Thoracic aorta (tissue), 2 donors: ENCODE measurements at regions not wholly inside any gene's neighbourhood (a gene's known extent, or its start where the extent isn't known, plus 50 kb on each side); places are given as distances from the start of the nearest gene placed in this dataset.
A peak's percentile ranks its signal among the peaks of the same experiment; 100 is the strongest.

Experiments
- ATAC-seq: fragments of 150-250 bp; one replicate; pipeline ENCODE4 v1.8.0; 2017; ENCODE audit warnings: low read depth; ENCODE audit not compliant: insufficient number of reproducible peaks, low FRiP score
- DNase-seq: peaks from one replicate; pipeline ENCODE4 v3.0.0-alpha.2; 2020; ENCODE audit warnings: low spot score
- H3K27ac ChIP-seq, 2 donors: fragments of 200-600 bp; sonication (generic); 1 replicate in 1 of 2; 2 replicates in 1 of 2; pipeline ENCODE4 v1.5.1; 2016; ENCODE audit warnings: mild to moderate bottlenecking in 2 of 2, moderate library complexity in 2 of 2
- H3K27me3 ChIP-seq: fragments of 200-600 bp; sonication (generic); replicated peaks from 2 replicates; pipeline ENCODE4 v1.6.0; 2016; ENCODE audit warnings: mild to moderate bottlenecking; ENCODE audit not compliant: insufficient read depth
- H3K36me3 ChIP-seq: fragments of 200-600 bp; sonication (generic); one replicate; pipeline ENCODE4 v1.5.1; 2016
- H3K4me1 ChIP-seq, 2 donors: fragments of 200-600 bp; sonication (generic); 1 replicate in 1 of 2; 2 replicates in 1 of 2; pipeline versions ENCODE4 v1.5.1 to v1.6.0; 2016; ENCODE audit warnings: low read depth in 2 of 2, mild to moderate bottlenecking in 1 of 2; ENCODE audit not compliant: control insufficient read depth in 1 of 2
- H3K4me3 ChIP-seq: fragments of 200-600 bp; sonication (generic); 2 replicates; pipeline ENCODE4 v1.5.1; 2016; ENCODE audit warnings: mild to moderate bottlenecking
- H3K9me3 ChIP-seq: fragments of 200-600 bp; sonication (generic); 2 replicates; pipeline ENCODE4 v1.5.1; 2016
- TF ChIP-seq, protein P1 (sequence below): fragments of 200-600 bp; sonication (generic); IDR thresholded peaks from one replicate; pipeline ENCODE4 v1.5.1; 2019; ENCODE audit warnings: antibody characterized with exemption

DNA sequence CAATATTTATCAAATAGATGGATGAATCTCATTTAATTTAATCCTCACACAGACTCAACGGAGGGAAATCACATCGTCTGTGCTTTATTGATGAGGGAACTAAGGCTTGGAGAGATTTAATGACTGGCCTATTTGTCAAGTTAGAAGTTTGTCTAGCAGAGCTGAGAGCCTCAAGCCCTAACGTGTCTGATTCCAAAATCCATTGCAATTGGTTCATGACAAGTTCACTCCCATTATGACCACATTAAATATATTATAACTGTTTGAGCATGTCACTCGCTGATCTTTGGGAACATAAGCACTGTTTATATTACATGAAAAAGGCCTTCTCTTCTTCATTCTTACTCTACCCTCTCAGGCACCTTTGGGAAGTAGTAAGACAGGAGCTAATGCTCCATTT is 89.4 kb upstream of the SIRPA start:
- H3K4me3 ChIP-seq, result no peak overlapping the region
- no peak for ATAC-seq
- H3K27ac ChIP-seq, result no peak overlapping the region
- no peaks in the 10 kb centered on the region for H3K27me3 ChIP-seq
- no peaks in the 10 kb centered on the region for H3K9me3 ChIP-seq
- peaks cover 21 to 38% of the 10 kb centered on the region in 2 donors for H3K4me1 ChIP-seq
- no peaks in the 10 kb centered on the region for H3K36me3 ChIP-seq
- TF ChIP-seq, protein P1, sequence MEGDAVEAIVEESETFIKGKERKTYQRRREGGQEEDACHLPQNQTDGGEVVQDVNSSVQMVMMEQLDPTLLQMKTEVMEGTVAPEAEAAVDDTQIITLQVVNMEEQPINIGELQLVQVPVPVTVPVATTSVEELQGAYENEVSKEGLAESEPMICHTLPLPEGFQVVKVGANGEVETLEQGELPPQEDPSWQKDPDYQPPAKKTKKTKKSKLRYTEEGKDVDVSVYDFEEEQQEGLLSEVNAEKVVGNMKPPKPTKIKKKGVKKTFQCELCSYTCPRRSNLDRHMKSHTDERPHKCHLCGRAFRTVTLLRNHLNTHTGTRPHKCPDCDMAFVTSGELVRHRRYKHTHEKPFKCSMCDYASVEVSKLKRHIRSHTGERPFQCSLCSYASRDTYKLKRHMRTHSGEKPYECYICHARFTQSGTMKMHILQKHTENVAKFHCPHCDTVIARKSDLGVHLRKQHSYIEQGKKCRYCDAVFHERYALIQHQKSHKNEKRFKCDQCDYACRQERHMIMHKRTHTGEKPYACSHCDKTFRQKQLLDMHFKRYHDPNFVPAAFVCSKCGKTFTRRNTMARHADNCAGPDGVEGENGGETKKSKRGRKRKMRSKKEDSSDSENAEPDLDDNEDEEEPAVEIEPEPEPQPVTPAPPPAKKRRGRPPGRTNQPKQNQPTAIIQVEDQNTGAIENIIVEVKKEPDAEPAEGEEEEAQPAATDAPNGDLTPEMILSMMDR, result no peak
- no peak for DNase-seq

DNA sequence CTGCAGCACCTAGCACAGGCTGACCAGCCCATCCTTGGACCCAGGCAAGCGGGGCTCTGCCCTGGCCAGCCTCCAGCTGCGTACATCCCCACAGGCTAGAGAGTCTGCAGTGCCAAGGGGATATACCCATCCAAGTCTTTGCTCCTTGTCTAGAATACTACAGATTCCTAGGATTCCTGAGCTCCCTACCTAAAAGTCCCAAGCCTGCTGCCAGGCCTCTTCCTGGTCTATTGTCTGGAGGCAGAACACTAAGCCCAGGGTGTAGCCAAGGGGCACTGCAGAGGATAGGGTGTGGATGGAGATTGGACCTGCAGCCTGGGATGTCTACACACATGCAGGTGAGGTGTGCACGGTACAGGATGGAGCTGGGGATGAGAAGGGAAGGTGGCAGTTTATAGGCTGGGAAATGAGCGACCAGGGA is 90.0 kb upstream of the SIRPA start:
- DNase-seq (no peak), ATAC-seq (no peak)
- Histone ChIP-seq H3K27ac (no peak overlapping the region), H3K4me3 (no peak overlapping the region), H3K27me3 (no peaks in the 10 kb centered on the region), H3K36me3 (no peaks in the 10 kb centered on the region), H3K9me3 (no peaks in the 10 kb centered on the region), H3K4me1 (peaks cover 14 to 31% of the 10 kb centered on the region in 2 donors)
- TF ChIP-seq, protein P1, result no peak

DNA sequence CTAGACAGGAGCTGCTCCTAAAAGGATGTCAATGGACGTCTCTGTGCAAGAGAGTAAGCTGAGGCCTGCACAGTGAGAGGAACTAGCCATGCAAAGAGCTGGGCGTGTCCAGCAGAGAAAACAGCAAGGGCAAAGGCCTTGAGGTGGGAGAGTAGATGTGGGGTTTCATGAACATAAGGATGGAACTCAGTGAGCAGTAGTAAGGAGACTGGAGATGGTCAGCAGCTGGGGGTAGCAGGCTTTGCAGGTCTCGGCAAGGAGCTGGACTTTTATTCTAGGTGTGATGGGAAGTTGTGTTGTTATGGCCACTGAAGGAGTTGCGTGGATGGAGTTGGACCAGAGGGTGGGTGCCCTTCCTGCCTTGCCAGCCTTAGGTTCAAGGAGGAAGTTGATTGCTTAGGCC is 90.7 kb upstream of the SIRPA start:
- DNase-seq (no peak), ATAC-seq (no peak)
- TF ChIP-seq, protein P1, result no peak
- H3K27ac ChIP-seq, result no peak overlapping the region
- H3K4me1 ChIP-seq, result peaks cover 13 to 25% of the 10 kb centered on the region in 2 donors
- no peak overlapping the region for H3K4me3 ChIP-seq
- H3K36me3 ChIP-seq, result no peaks in the 10 kb centered on the region
- no peaks in the 10 kb centered on the region for H3K9me3 ChIP-seq
- H3K27me3 ChIP-seq, result no peaks in the 10 kb centered on the region

DNA sequence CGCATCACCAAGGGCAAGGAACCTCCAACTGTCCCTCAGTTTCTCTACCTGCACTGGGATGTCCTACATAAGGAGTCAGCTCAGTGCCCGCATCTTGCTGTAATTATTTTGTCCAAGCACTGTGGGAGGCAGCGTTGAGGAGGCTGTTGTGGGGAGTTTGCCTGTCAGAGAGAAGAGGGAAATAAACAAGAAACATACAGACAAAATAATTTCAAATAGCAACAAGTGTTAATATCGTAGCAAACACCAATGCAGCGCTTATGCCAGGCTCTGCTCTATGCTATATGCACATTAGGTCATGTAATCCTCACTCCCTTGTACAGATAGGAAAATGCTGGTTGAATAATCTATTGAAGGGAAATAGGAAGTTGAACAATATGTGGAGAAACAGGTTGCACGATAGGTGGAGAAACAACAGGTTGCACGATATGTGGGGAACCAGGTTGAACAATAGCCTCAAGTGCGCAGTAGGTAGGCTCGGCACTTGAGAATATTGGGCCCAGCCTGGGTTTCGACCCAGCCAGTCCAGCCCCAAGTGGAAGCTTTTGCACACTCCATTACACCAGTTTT is 91.2 kb upstream of the SIRPA start:
- Histone ChIP-seq H3K9me3 (no peaks in the 10 kb centered on the region), H3K36me3 (no peaks in the 10 kb centered on the region), H3K4me1 (peaks cover 13 to 20% of the 10 kb centered on the region in 2 donors), H3K27me3 (no peaks in the 10 kb centered on the region), H3K4me3 (peak overlapping the region; percentile 83), H3K27ac (peak overlapping the region; percentile 62 to 63)
- TF ChIP-seq, protein P1, result no peak
- ATAC-seq (no peak), DNase-seq (no peak)

DNA sequence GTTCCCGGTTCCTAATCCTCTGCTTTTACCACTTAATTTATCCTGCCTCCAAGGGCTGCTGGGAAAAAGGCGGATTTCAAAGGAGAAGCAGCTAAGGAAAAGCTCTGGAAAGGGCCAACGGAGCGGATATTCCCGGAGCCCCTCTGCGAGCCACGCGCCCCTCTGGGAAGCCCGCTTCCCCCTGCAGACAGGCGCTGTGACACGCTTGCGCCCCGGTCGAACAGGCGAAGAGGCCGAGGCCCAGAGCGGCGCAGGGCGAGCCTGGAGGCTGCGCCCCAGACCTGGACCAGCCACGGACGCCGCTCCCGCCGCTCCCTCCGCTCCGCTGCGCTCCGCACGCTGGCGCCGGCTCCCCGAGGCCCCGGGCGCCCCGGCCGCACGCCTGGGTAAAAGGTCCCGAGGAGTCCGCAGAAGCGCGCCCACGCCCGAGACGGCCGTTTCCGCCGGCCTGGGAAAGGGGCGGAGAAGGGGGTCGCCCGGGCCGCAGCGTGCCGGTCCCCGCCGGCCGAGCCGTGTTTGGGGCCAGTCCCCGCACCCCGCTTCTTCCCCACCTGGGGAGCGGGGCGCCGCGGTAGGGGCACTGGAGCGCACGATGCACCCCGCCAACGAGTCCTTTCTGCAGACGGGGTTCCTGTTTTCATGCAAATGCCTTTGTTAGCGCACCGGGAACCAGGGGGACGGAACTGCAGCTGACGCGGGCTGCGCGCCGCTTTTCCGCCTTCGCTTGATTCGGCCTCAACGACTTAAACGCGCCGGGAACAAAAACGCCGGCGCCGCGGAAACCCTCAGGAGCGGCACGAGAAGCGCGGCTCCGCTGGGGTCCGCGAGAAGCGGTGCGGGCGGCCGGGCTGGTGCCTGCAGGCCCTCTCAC is 91.9 kb upstream of the SIRPA start:
- peaks cover 13 to 17% of the 10 kb centered on the region in 2 donors for H3K4me1 ChIP-seq
- no peak for ATAC-seq
- no peaks in the 10 kb centered on the region for H3K9me3 ChIP-seq
- H3K4me3 ChIP-seq, result peak overlapping the region; percentile 83
- DNase-seq, result no peak
- H3K27me3 ChIP-seq, result no peaks in the 10 kb centered on the region
- H3K36me3 ChIP-seq, result no peaks in the 10 kb centered on the region
- H3K27ac ChIP-seq, result peak overlapping the region; percentile 62 to 63
- TF ChIP-seq, protein P1, result peak; percentile 17
